ENCODE measurements at regions not wholly inside any gene's neighbourhood (a gene's known extent, or its start where the extent isn't known, plus 50 kb on each side); places are given as distances from the start of the nearest gene placed in this dataset.

GRCh38 chr17:14487068-14487467 lies 186.2 kb downstream of the HS3ST3B1 start:
- TF ChIP-seq REST (IDR thresholded peaks at IDR 0.05; ENCODE audit: low read depth) (no peak), RAD21 (IDR thresholded peaks at IDR 0.05; ENCODE audit: low read depth) (no peak), ZBTB7A (IDR thresholded peaks at IDR 0.05; ENCODE audit: low read depth) (no peak), USF1 (IDR thresholded peaks at IDR 0.05) (no peak), TCF12 (IDR thresholded peaks at IDR 0.05; ENCODE audit: low read depth) (no peak)

- no peak for TF ChIP-seq RAD21 (IDR thresholded peaks at IDR 0.05; ENCODE audit: low read depth)
- no peak for TF ChIP-seq USF1 (IDR thresholded peaks at IDR 0.05)
- TF ChIP-seq FOXM1 (IDR thresholded peaks at IDR 0.05; ENCODE audit: borderline replicate concordance, low read depth), result no peak
- no peak for TF ChIP-seq MAX (IDR thresholded peaks at IDR 0.05)
These were observed 181.8 kb downstream of the HS3ST3B1 start for GRCh38 chr17:14482715-14483114.

GRCh38 chr17:14481664-14482063 lies 180.8 kb downstream of the HS3ST3B1 start:
- TF ChIP-seq FOXM1 (IDR thresholded peaks at IDR 0.05; ENCODE audit: borderline replicate concordance, low read depth) (no peak), EP300 (IDR thresholded peaks at IDR 0.05; ENCODE audit: borderline replicate concordance) (no peak)

- TF ChIP-seq TCF12 (IDR thresholded peaks at IDR 0.05; ENCODE audit: low read depth), result no peak
- no peak for TF ChIP-seq ZBTB7A (IDR thresholded peaks at IDR 0.05; ENCODE audit: low read depth)
- no peak for TF ChIP-seq CREB1 (IDR thresholded peaks at IDR 0.05; ENCODE audit: low read depth)
- no peak for TF ChIP-seq REST (IDR thresholded peaks at IDR 0.05; ENCODE audit: low read depth)
- TF ChIP-seq FOXM1 (IDR thresholded peaks at IDR 0.05; ENCODE audit: borderline replicate concordance, low read depth), result no peak
- TF ChIP-seq RAD21 (IDR thresholded peaks at IDR 0.05; ENCODE audit: low read depth), result no peak
- no peak for TF ChIP-seq EGR1 (IDR thresholded peaks at IDR 0.05)
- TF ChIP-seq MAX (IDR thresholded peaks at IDR 0.05), result no peak
- TF ChIP-seq NFIC (IDR thresholded peaks at IDR 0.05), result no peak
- no peak for TF ChIP-seq CEBPB (IDR thresholded peaks at IDR 0.05)
These were observed 173.7 kb downstream of the HS3ST3B1 start for GRCh38 chr17:14474591-14474990.

GRCh38 chr17:14471052-14471451 lies 170.2 kb downstream of the HS3ST3B1 start:
- no peak for TF ChIP-seq EGR1 (IDR thresholded peaks at IDR 0.05)
- no peak for TF ChIP-seq ZBTB7A (IDR thresholded peaks at IDR 0.05; ENCODE audit: low read depth)
- no peak for TF ChIP-seq NFIC (IDR thresholded peaks at IDR 0.05)
- TF ChIP-seq USF1 (IDR thresholded peaks at IDR 0.05), result no peak
- TF ChIP-seq CREB1 (IDR thresholded peaks at IDR 0.05; ENCODE audit: low read depth), result no peak
- no peak for TF ChIP-seq REST (IDR thresholded peaks at IDR 0.05; ENCODE audit: low read depth)
- no peak for TF ChIP-seq TEAD4 (IDR thresholded peaks at IDR 0.05)
- TF ChIP-seq EP300 (IDR thresholded peaks at IDR 0.05; ENCODE audit: borderline replicate concordance), result no peak
- no peak for TF ChIP-seq YY1 (IDR thresholded peaks at IDR 0.05; ENCODE audit: low read depth)
- TF ChIP-seq RAD21 (IDR thresholded peaks at IDR 0.05; ENCODE audit: low read depth), result no peak
- no peak for TF ChIP-seq TCF12 (IDR thresholded peaks at IDR 0.05; ENCODE audit: low read depth)
- TF ChIP-seq MAX (IDR thresholded peaks at IDR 0.05), result no peak
- TF ChIP-seq FOXM1 (IDR thresholded peaks at IDR 0.05; ENCODE audit: borderline replicate concordance, low read depth), result no peak
- no peak for TF ChIP-seq CEBPB (IDR thresholded peaks at IDR 0.05)

All from Ishikawa (cell line).